ENCODE measurements at regions not wholly inside any gene's neighbourhood (a gene's known extent, or its start where the extent isn't known, plus 50 kb on each side); places are given as distances from the start of the nearest gene placed in this dataset.

DNA sequence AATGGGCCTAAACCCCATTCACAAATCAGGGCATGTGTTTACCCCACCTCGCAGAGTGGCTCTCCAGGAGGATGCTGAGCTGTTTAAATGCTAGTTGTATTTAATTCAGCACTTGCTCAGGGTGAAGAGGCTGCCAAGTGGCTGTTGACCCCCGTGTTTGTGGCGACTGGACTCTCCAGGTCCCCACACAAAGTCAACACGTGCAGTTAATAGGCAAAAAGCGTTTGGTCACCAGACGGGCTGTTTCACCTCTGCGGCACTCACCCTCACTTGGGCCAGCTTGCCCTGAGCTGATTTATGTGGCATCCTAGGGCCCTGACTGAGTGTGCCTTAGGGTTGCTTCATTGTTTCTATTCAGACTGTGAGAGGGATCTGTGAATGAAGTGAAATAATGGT is 152.3 kb downstream of the GAS1 start:
- DNase-seq (ENCODE audit: low read depth) (no peak), FAIRE-seq (no peak)
- H3K27ac ChIP-seq (ENCODE audit: low read depth, low read length), result no peak overlapping the region
- no peaks in the 10 kb centered on the region for H3K36me3 ChIP-seq (ENCODE audit: insufficient read depth, low read length)
- no peak overlapping the region for H3K4me3 Mint-ChIP-seq (ENCODE audit: unreplicated experiment)
- H3K4me2 ChIP-seq (ENCODE audit: low read length), result peak overlapping the region; percentile 43
- H3K27ac Mint-ChIP-seq (ENCODE audit: unreplicated experiment), result peak overlapping the region; percentile 97
- no peak overlapping the region for H2AFZ ChIP-seq (ENCODE audit: low read depth, low read length)
- H3K79me2 ChIP-seq (ENCODE audit: insufficient read depth, low read length), result no peaks in the 10 kb centered on the region
- H3K9me3 ChIP-seq (ENCODE audit: insufficient read depth, low read depth, low read length), result no peaks in the 10 kb centered on the region
- H4K20me1 ChIP-seq (ENCODE audit: insufficient read depth, low read length), result no peaks in the 10 kb centered on the region
- peaks cover 26% of the 10 kb centered on the region for H3K4me1 Mint-ChIP-seq (ENCODE audit: low read depth, unreplicated experiment)
- H3K36me3 Mint-ChIP-seq (ENCODE audit: low read depth, unreplicated experiment), result no peaks in the 10 kb centered on the region
- H3K9me3 Mint-ChIP-seq (ENCODE audit: unreplicated experiment), result no peaks in the 10 kb centered on the region
- TF ChIP-seq, protein P1, sequence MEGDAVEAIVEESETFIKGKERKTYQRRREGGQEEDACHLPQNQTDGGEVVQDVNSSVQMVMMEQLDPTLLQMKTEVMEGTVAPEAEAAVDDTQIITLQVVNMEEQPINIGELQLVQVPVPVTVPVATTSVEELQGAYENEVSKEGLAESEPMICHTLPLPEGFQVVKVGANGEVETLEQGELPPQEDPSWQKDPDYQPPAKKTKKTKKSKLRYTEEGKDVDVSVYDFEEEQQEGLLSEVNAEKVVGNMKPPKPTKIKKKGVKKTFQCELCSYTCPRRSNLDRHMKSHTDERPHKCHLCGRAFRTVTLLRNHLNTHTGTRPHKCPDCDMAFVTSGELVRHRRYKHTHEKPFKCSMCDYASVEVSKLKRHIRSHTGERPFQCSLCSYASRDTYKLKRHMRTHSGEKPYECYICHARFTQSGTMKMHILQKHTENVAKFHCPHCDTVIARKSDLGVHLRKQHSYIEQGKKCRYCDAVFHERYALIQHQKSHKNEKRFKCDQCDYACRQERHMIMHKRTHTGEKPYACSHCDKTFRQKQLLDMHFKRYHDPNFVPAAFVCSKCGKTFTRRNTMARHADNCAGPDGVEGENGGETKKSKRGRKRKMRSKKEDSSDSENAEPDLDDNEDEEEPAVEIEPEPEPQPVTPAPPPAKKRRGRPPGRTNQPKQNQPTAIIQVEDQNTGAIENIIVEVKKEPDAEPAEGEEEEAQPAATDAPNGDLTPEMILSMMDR (IDR thresholded peaks at IDR 0.05; ENCODE audit: insufficient read depth, low read depth, low read length), result no peak
- TF ChIP-seq EZH2 (IDR thresholded peaks at IDR 0.05; ENCODE audit: insufficient read depth, low read length), result no peak
- peaks cover 11% of the 10 kb centered on the region for H3K4me1 ChIP-seq (ENCODE audit: insufficient read depth, low read length)
- no peaks in the 10 kb centered on the region for H3K27me3 ChIP-seq (ENCODE audit: insufficient read depth, low read length)
- H3K4me3 ChIP-seq (ENCODE audit: insufficient read depth, low read depth, low read length), result no peak overlapping the region
- H3K27me3 Mint-ChIP-seq (ENCODE audit: low read depth, unreplicated experiment), result peaks cover 11% of the 10 kb centered on the region
- no peak overlapping the region for H3K9ac ChIP-seq (ENCODE audit: low read length)

DNA sequence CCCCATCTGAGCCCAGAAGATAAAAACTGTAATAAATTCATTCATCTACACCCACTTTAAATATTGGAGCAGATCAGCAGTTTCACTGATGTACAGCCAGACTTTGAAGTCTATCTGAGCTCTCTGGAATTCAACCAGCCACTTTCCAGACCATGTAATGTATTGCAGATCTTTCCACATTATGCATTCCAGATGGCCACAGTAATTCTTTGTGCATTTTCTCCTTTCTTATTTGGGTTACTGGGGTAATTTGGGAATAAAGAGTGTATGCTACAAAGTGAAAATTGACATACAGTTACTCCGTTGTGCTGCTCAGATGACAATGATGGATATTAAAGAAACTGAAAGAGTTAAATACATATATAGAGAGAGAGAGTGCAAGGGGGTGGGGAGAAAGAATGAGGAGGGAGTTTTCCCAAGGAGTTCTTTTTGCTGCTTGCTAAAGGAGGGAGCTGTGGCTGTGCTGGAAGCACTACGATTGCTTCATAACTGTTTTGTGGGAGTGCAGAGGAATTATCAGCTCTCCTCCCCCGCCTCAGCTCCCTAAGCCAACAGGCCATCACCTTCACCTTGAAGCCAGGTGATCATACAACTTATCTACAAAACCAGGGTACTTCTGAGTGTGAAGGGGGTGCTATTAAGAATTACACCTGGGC is 152.8 kb downstream of the GAS1 start:
- Mint-ChIP-seq H3K9me3 (ENCODE audit: unreplicated experiment) (no peaks in the 10 kb centered on the region), H3K4me3 (ENCODE audit: unreplicated experiment) (peak overlapping the region; percentile 27), H3K27me3 (ENCODE audit: low read depth, unreplicated experiment) (peaks cover 11% of the 10 kb centered on the region), H3K4me1 (ENCODE audit: low read depth, unreplicated experiment) (peaks cover 26% of the 10 kb centered on the region), H3K36me3 (ENCODE audit: low read depth, unreplicated experiment) (no peaks in the 10 kb centered on the region), H3K27ac (ENCODE audit: unreplicated experiment) (peak overlapping the region; percentile 97)
- Histone ChIP-seq H2AFZ (ENCODE audit: low read depth, low read length) (no peak overlapping the region), H3K9ac (ENCODE audit: low read length) (no peak overlapping the region), H3K9me3 (ENCODE audit: insufficient read depth, low read depth, low read length) (no peaks in the 10 kb centered on the region), H3K4me1 (ENCODE audit: insufficient read depth, low read length) (peaks cover 11% of the 10 kb centered on the region), H4K20me1 (ENCODE audit: insufficient read depth, low read length) (no peaks in the 10 kb centered on the region), H3K27ac (ENCODE audit: low read depth, low read length) (no peak overlapping the region), H3K4me3 (ENCODE audit: insufficient read depth, low read depth, low read length) (no peak overlapping the region), H3K36me3 (ENCODE audit: insufficient read depth, low read length) (no peaks in the 10 kb centered on the region), H3K4me2 (ENCODE audit: low read length) (peak overlapping the region; percentile 43), H3K27me3 (ENCODE audit: insufficient read depth, low read length) (no peaks in the 10 kb centered on the region), H3K79me2 (ENCODE audit: insufficient read depth, low read length) (no peaks in the 10 kb centered on the region)
- no peak for TF ChIP-seq EZH2 (IDR thresholded peaks at IDR 0.05; ENCODE audit: insufficient read depth, low read length)
- TF ChIP-seq, protein P1 (IDR thresholded peaks at IDR 0.05; ENCODE audit: insufficient read depth, low read depth, low read length), result no peak
- peak; percentile 86 for FAIRE-seq
- DNase-seq (ENCODE audit: low read depth), result peak; percentile 88

DNA sequence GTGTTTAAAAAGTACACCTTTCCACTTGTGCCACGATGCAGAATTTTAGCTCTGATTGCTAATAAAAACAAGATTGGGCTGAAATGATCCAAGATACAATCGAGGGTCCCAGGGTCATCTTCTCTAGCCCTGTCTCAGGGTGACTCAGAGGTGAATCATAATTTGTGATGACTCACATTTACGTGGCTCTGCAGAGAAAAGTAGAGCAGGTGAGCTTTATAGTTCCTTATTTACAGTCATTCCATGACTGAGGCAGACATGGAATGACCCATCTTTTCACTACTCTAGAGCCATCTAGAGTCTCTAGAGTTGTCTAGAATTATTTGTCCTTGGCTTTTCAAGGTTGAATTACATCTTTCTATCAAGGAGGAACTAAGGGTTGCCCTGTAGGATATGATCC is 155.2 kb downstream of the GAS1 start:
- peaks cover 29% of the 10 kb centered on the region for H3K4me1 Mint-ChIP-seq (ENCODE audit: low read depth, unreplicated experiment)
- Histone ChIP-seq H2AFZ (ENCODE audit: low read depth, low read length) (no peak overlapping the region), H3K27me3 (ENCODE audit: insufficient read depth, low read length) (no peaks in the 10 kb centered on the region), H3K36me3 (ENCODE audit: insufficient read depth, low read length) (no peaks in the 10 kb centered on the region), H3K79me2 (ENCODE audit: insufficient read depth, low read length) (no peaks in the 10 kb centered on the region), H4K20me1 (ENCODE audit: insufficient read depth, low read length) (no peaks in the 10 kb centered on the region), H3K9me3 (ENCODE audit: insufficient read depth, low read depth, low read length) (no peaks in the 10 kb centered on the region), H3K4me2 (ENCODE audit: low read length) (no peak overlapping the region), H3K4me1 (ENCODE audit: insufficient read depth, low read length) (peaks cover 11% of the 10 kb centered on the region), H3K9ac (ENCODE audit: low read length) (no peak overlapping the region), H3K27ac (ENCODE audit: low read depth, low read length) (no peak overlapping the region), H3K4me3 (ENCODE audit: insufficient read depth, low read depth, low read length) (no peak overlapping the region)
- H3K4me3 Mint-ChIP-seq (ENCODE audit: unreplicated experiment), result no peak overlapping the region
- no peaks in the 10 kb centered on the region for H3K9me3 Mint-ChIP-seq (ENCODE audit: unreplicated experiment)
- peaks cover 8% of the 10 kb centered on the region for H3K27me3 Mint-ChIP-seq (ENCODE audit: low read depth, unreplicated experiment)
- H3K36me3 Mint-ChIP-seq (ENCODE audit: low read depth, unreplicated experiment), result no peaks in the 10 kb centered on the region
- H3K27ac Mint-ChIP-seq (ENCODE audit: unreplicated experiment), result no peak overlapping the region
- DNase-seq (ENCODE audit: low read depth) (peak; percentile 25), FAIRE-seq (no peak)
- TF ChIP-seq EZH2 (IDR thresholded peaks at IDR 0.05; ENCODE audit: insufficient read depth, low read length), result no peak

All from astrocyte (in vitro differentiated cells and primary cell).